ENCODE measurements at regions not wholly inside any gene's neighbourhood (a gene's known extent, or its start where the extent isn't known, plus 50 kb on each side); places are given as distances from the start of the nearest gene placed in this dataset.

GRCh38 chr2:5026571-5027234 lies 665.5 kb upstream of the SOX11 start:
- H3K27me3 ChIP-seq (ENCODE audit: control insufficient read depth in 1 of 2, insufficient read depth in 2 of 2, low read length in 2 of 2): no peaks in the 10 kb centered on the region
- no peak overlapping the region for H3K4me3 ChIP-seq (ENCODE audit: low read length)
- ChIA-PET POLR2A (no interaction called here), CTCF (no interaction called here)
- Mint-ChIP-seq H3K27me3 (no peaks in the 10 kb centered on the region), H3K27ac (no peak overlapping the region), H3K4me1 (ENCODE audit: low read depth) (no peaks in the 10 kb centered on the region), H3K36me3 (ENCODE audit: low read depth) (no peaks in the 10 kb centered on the region), H3K4me3 (no peak overlapping the region), H3K9me3 (peaks cover 9% of the 10 kb centered on the region)
- ATAC-seq (ENCODE audit: poor library complexity) (no peak), DNase-seq (no peak)
- no peaks in the 10 kb centered on the region for H3K36me3 ChIP-seq (ENCODE audit: insufficient read depth, low read length)
- TF ChIP-seq CTCF (IDR thresholded peaks at IDR 0.05): no peak
- intact Hi-C loops (cut with DNase I, micrococcal nuclease): no loop called here
- H3K27ac ChIP-seq (ENCODE audit: low read depth in 1 of 2, low read length in 2 of 2): no peak overlapping the region
- H3K9me3 ChIP-seq (ENCODE audit: control insufficient read depth in 1 of 2, insufficient read depth in 1 of 2, low read length in 2 of 2): peaks cover 1 to 11% of the 10 kb centered on the region in 2 experiments
- H3K4me1 ChIP-seq (ENCODE audit: insufficient read depth, low read length): no peaks in the 10 kb centered on the region

- H3K9me3 Mint-ChIP-seq: peaks cover 3% of the 10 kb centered on the region
- H3K36me3 ChIP-seq (ENCODE audit: insufficient read depth, low read length): no peaks in the 10 kb centered on the region
- H3K4me3 Mint-ChIP-seq: no peak overlapping the region
- H3K4me1 ChIP-seq (ENCODE audit: insufficient read depth, low read length): no peaks in the 10 kb centered on the region
- no peaks in the 10 kb centered on the region for H3K27me3 Mint-ChIP-seq
- no peak overlapping the region for H3K4me3 ChIP-seq (ENCODE audit: low read length)
- ChIA-PET CTCF (no interaction called here), POLR2A (no interaction called here)
- H3K9me3 ChIP-seq (ENCODE audit: control insufficient read depth in 1 of 2, insufficient read depth in 1 of 2, low read length in 2 of 2): peaks cover 0 to 8% of the 10 kb centered on the region in 2 experiments
- DNase-seq (no peak), ATAC-seq (ENCODE audit: poor library complexity) (no peak)
- no peaks in the 10 kb centered on the region for H3K4me1 Mint-ChIP-seq (ENCODE audit: low read depth)
- no peaks in the 10 kb centered on the region for H3K36me3 Mint-ChIP-seq (ENCODE audit: low read depth)
- no peak overlapping the region for H3K27ac ChIP-seq (ENCODE audit: low read depth in 1 of 2, low read length in 2 of 2)
- intact Hi-C loops (cut with DNase I, micrococcal nuclease): no loop called here
- H3K27me3 ChIP-seq (ENCODE audit: control insufficient read depth in 1 of 2, insufficient read depth in 2 of 2, low read length in 2 of 2): no peaks in the 10 kb centered on the region
- no peak overlapping the region for H3K27ac Mint-ChIP-seq
- no peak for TF ChIP-seq CTCF (IDR thresholded peaks at IDR 0.05)
Measured at GRCh38 chr2:5035057-5035488, 657.1 kb upstream of the SOX11 start.

GRCh38 chr2:5036256-5036655 lies 655.9 kb upstream of the SOX11 start:
- no peak overlapping the region for H3K27ac ChIP-seq (ENCODE audit: low read depth in 1 of 2, low read length in 2 of 2)
- Mint-ChIP-seq H3K4me3 (no peak overlapping the region), H3K27me3 (no peaks in the 10 kb centered on the region), H3K27ac (no peak overlapping the region), H3K4me1 (ENCODE audit: low read depth) (no peaks in the 10 kb centered on the region), H3K9me3 (peaks cover 10% of the 10 kb centered on the region), H3K36me3 (ENCODE audit: low read depth) (no peaks in the 10 kb centered on the region)
- H3K9me3 ChIP-seq (ENCODE audit: control insufficient read depth in 1 of 2, insufficient read depth in 1 of 2, low read length in 2 of 2): peaks cover 0 to 8% of the 10 kb centered on the region in 2 experiments
- H3K36me3 ChIP-seq (ENCODE audit: insufficient read depth, low read length): no peaks in the 10 kb centered on the region
- ATAC-seq (ENCODE audit: poor library complexity) (no peak), DNase-seq (no peak)
- H3K4me3 ChIP-seq (ENCODE audit: low read length): no peak overlapping the region
- CTCF ChIA-PET: no interaction called here
- no peak for TF ChIP-seq CTCF (IDR thresholded peaks at IDR 0.05)
- H3K27me3 ChIP-seq (ENCODE audit: control insufficient read depth in 1 of 2, insufficient read depth in 2 of 2, low read length in 2 of 2): no peaks in the 10 kb centered on the region
- POLR2A ChIA-PET: no interaction called here
- intact Hi-C loops (cut with DNase I, micrococcal nuclease): no loop called here
- no peaks in the 10 kb centered on the region for H3K4me1 ChIP-seq (ENCODE audit: insufficient read depth, low read length)

Measured in CD4-positive, alpha-beta T cell (primary cell).